Left ventricle myocardium inferior (tissue), 1 donor: ENCODE measurements at regions not wholly inside any gene's neighbourhood (a gene's known extent, or its start where the extent isn't known, plus 50 kb on each side); places are given as distances from the start of the nearest gene placed in this dataset.

Source experiments
- DNase-seq: peaks from one replicate; pipeline ENCODE4 v3.0.0-alpha.2; 2020
- H3K27ac ChIP-seq: fragments of 200-600 bp; replicated peaks from 2 replicates; pipeline ENCODE4 v1.8.0; 2021
- H3K27me3 ChIP-seq: fragments of 200-600 bp; 2 replicates; pipeline ENCODE4 v1.8.0; 2021; ENCODE audit warnings: low read depth
- H3K36me3 ChIP-seq: fragments of 200-600 bp; 2 replicates; pipeline ENCODE4 v1.8.0; 2021
- H3K4me1 ChIP-seq: fragments of 200-600 bp; 2 replicates; pipeline ENCODE4 v1.8.0; 2021
- H3K4me3 ChIP-seq: fragments of 200-600 bp; 2 replicates; pipeline ENCODE4 v1.8.0; 2021; ENCODE audit warnings: mild to moderate bottlenecking, moderate library complexity
- H3K9me3 ChIP-seq: fragments of 200-600 bp; replicated peaks from 2 replicates; pipeline ENCODE4 v1.8.0; 2021
- CTCF ChIP-seq: fragments of 200-600 bp; IDR thresholded peaks from 2 replicates; pipeline ENCODE4 v1.8.0; 2021; ENCODE audit warnings: antibody characterized with exemption, mild to moderate bottlenecking, borderline replicate concordance
- intact Hi-C: fragments of 100-400 bp; cut with micrococcal nuclease; formaldehyde crosslinking; loops from one replicate; pipeline ENCODE4 v1.11.0; 2022
- donor health status: DM: no; HTN: yes; CAD: no; lungs with severe emphysema.

- intact Hi-C loops, result no loop called here
Observed at GRCh38 chr13:78190296-78190695, 271.7 kb upstream of the EDNRB start.

GRCh38 chr13:78187781-78188180, 269.1 kb upstream of the EDNRB start:
- no peaks in the 10 kb centered on the region for H3K4me1 ChIP-seq
- TF ChIP-seq CTCF, result no peak
- H3K4me3 ChIP-seq, result no peak overlapping the region
- no peak for DNase-seq
- H3K27ac ChIP-seq, result no peak overlapping the region
- H3K27me3 ChIP-seq, result no peaks in the 10 kb centered on the region
- H3K36me3 ChIP-seq, result no peaks in the 10 kb centered on the region
- intact Hi-C loops, result no loop called here
- H3K9me3 ChIP-seq, result peaks cover 11% of the 10 kb centered on the region

More at GRCh38 chr13:78190296-78190695, 271.7 kb upstream of the EDNRB start:
- no peaks in the 10 kb centered on the region for H3K9me3 ChIP-seq
- no peak for TF ChIP-seq CTCF
- DNase-seq, result no peak
- no peak overlapping the region for H3K4me3 ChIP-seq
- no peaks in the 10 kb centered on the region for H3K4me1 ChIP-seq
- peaks cover 3% of the 10 kb centered on the region for H3K27me3 ChIP-seq
- H3K27ac ChIP-seq, result no peak overlapping the region
- H3K36me3 ChIP-seq, result no peaks in the 10 kb centered on the region

GRCh38 chr13:78185700-78186099, 267.1 kb upstream of the EDNRB start:
- H3K27me3 ChIP-seq, result no peaks in the 10 kb centered on the region
- intact Hi-C loops, result no loop called here
- no peak overlapping the region for H3K27ac ChIP-seq
- H3K4me1 ChIP-seq, result no peaks in the 10 kb centered on the region
- H3K9me3 ChIP-seq, result peaks cover 11% of the 10 kb centered on the region
- H3K36me3 ChIP-seq, result no peaks in the 10 kb centered on the region
- DNase-seq, result no peak
- TF ChIP-seq CTCF, result no peak
- no peak overlapping the region for H3K4me3 ChIP-seq

- TF ChIP-seq CTCF, result no peak
- Histone ChIP-seq H3K9me3 (peaks cover 11% of the 10 kb centered on the region), H3K36me3 (no peaks in the 10 kb centered on the region), H3K4me3 (no peak overlapping the region), H3K27me3 (no peaks in the 10 kb centered on the region), H3K4me1 (no peaks in the 10 kb centered on the region), H3K27ac (no peak overlapping the region)
- intact Hi-C loops, result no loop called here
- no peak for DNase-seq
Observed at GRCh38 chr13:78183732-78184131, 265.1 kb upstream of the EDNRB start.

- TF ChIP-seq CTCF, result no peak
- Histone ChIP-seq H3K27me3 (no peaks in the 10 kb centered on the region), H3K4me3 (no peak overlapping the region), H3K36me3 (no peaks in the 10 kb centered on the region), H3K9me3 (peaks cover 11% of the 10 kb centered on the region), H3K27ac (no peak overlapping the region), H3K4me1 (no peaks in the 10 kb centered on the region)
- intact Hi-C loops, result no loop called here
- DNase-seq, result no peak
Observed at GRCh38 chr13:78182813-78183212, 264.2 kb upstream of the EDNRB start.

GRCh38 chr13:78177306-78177705, 258.7 kb upstream of the EDNRB start:
- no peaks in the 10 kb centered on the region for H3K27me3 ChIP-seq
- intact Hi-C loops, result no loop called here
- no peak overlapping the region for H3K4me3 ChIP-seq
- H3K4me1 ChIP-seq, result no peaks in the 10 kb centered on the region
- DNase-seq, result no peak
- H3K27ac ChIP-seq, result no peak overlapping the region
- H3K36me3 ChIP-seq, result no peaks in the 10 kb centered on the region
- H3K9me3 ChIP-seq, result peaks cover 17% of the 10 kb centered on the region
- no peak for TF ChIP-seq CTCF
